SK-N-SH treated with all-trans-retinoic acid at 6 μM for 48 hours (cell line): ENCODE measurements at regions not wholly inside any gene's neighbourhood (a gene's known extent, or its start where the extent isn't known, plus 50 kb on each side); places are given as distances from the start of the nearest gene placed in this dataset.

Experiments
- ATAC-seq: fragments of 200-7000 bp; cut with Tn5 transposase; 3 replicates; pipeline ENCODE4 v1.9.1; 2020; ENCODE audit warnings: mild to moderate bottlenecking, moderate library complexity
- ARNTL ChIP-seq: fragments of 450-650 bp; formaldehyde crosslinking; IDR thresholded peaks from 2 replicates; pipeline ENCODE4 v1.5.0; 2020; ENCODE audit warnings: low read depth, mild to moderate bottlenecking, moderate library complexity, borderline replicate concordance
- CREB5 ChIP-seq: fragments of 250-450 bp; sonication (Bioruptor Pico); IDR thresholded peaks from 2 replicates; pipeline ENCODE4 v1.5.1; 2020; ENCODE audit warnings: low read depth, mild to moderate bottlenecking, moderate library complexity
- CSDC2 ChIP-seq: fragments of 250-450 bp; sonication (Bioruptor Pico); IDR thresholded peaks from 2 replicates; pipeline ENCODE4 v1.5.0; 2020; ENCODE audit warnings: mild to moderate bottlenecking, moderate library complexity
- CSRNP3 ChIP-seq: fragments of 250-450 bp; sonication (Bioruptor Pico); IDR thresholded peaks from 2 replicates; pipeline ENCODE4 v1.5.1; 2021; ENCODE audit warnings: mild to moderate bottlenecking, moderate library complexity
- ESRRG ChIP-seq: fragments of 250-450 bp; sonication (Bioruptor Pico); IDR thresholded peaks from 2 replicates; pipeline ENCODE4 v1.6.1; 2021; ENCODE audit warnings: mild to moderate bottlenecking
- GLIS3 ChIP-seq: fragments of 250-450 bp; sonication (Bioruptor Pico); IDR thresholded peaks from 2 replicates; pipeline ENCODE4 v1.5.0; 2020; ENCODE audit warnings: mild to moderate bottlenecking, moderate library complexity
- ISL1 ChIP-seq: fragments of 250-450 bp; sonication (Bioruptor Pico); IDR thresholded peaks from 2 replicates; pipeline ENCODE4 v2.1.2; 2022; ENCODE audit warnings: mild to moderate bottlenecking, moderate library complexity
- OSR1 ChIP-seq: fragments of 250-450 bp; sonication (Bioruptor Pico); IDR thresholded peaks from 2 replicates; pipeline ENCODE4 v1.8.0; 2022; ENCODE audit warnings: moderate library complexity, mild to moderate bottlenecking, inconsistent platforms
- PATZ1 ChIP-seq: fragments of 250-450 bp; sonication (Bioruptor Pico); IDR thresholded peaks from 2 replicates; pipeline ENCODE4 v1.8.0; 2020; ENCODE audit warnings: mild to moderate bottlenecking, moderate library complexity, borderline replicate concordance
- POU6F1 ChIP-seq: fragments of 250-450 bp; sonication (Bioruptor Pico); IDR thresholded peaks from 2 replicates; pipeline ENCODE4 v1.8.0; 2021; ENCODE audit warnings: low read depth, mild to moderate bottlenecking, moderate library complexity, borderline replicate concordance
- PPARA ChIP-seq: fragments of 250-450 bp; sonication (Bioruptor Pico); IDR thresholded peaks from 2 replicates; pipeline ENCODE4 v1.5.0; 2020; ENCODE audit warnings: mild to moderate bottlenecking, borderline replicate concordance
- SNAI2 ChIP-seq: fragments of 250-450 bp; sonication (Bioruptor Pico); IDR thresholded peaks from 2 replicates; pipeline ENCODE4 v1.5.0; 2020; ENCODE audit warnings: mild to moderate bottlenecking, moderate library complexity
- TCF4 ChIP-seq: fragments of 250-450 bp; sonication (Bioruptor Pico); IDR thresholded peaks from 2 replicates; pipeline ENCODE4 v1.8.0; 2021; ENCODE audit warnings: mild to moderate bottlenecking, moderate library complexity, borderline replicate concordance
- TOX ChIP-seq: fragments of 250-450 bp; sonication (Bioruptor Pico); IDR thresholded peaks from 2 replicates; pipeline ENCODE4 v1.8.0; 2021; ENCODE audit warnings: mild to moderate bottlenecking, moderate library complexity, borderline replicate concordance
- TSHZ2 ChIP-seq: fragments of 250-450 bp; sonication (Bioruptor Pico); IDR thresholded peaks from 2 replicates; pipeline ENCODE4 v1.5.0; 2020; ENCODE audit warnings: mild to moderate bottlenecking, moderate library complexity
- ZC3H10 ChIP-seq: fragments of 250-450 bp; sonication (Bioruptor Pico); IDR thresholded peaks from 2 replicates; pipeline ENCODE4 v1.5.1; 2021; ENCODE audit warnings: mild to moderate bottlenecking, moderate library complexity
- ZFP3 ChIP-seq: fragments of 250-450 bp; sonication (Bioruptor Pico); IDR thresholded peaks from 2 replicates; pipeline ENCODE4 v1.5.0; 2020; ENCODE audit warnings: mild to moderate bottlenecking, moderate library complexity
- ZFP30 ChIP-seq: fragments of 450-650 bp; formaldehyde crosslinking; IDR thresholded peaks from 2 replicates; pipeline ENCODE4 v1.5.0; 2022; ENCODE audit warnings: mild to moderate bottlenecking, moderate library complexity
- ZNF565 ChIP-seq: fragments of 450-650 bp; formaldehyde crosslinking; conservative IDR thresholded peaks from 2 replicates; pipeline ENCODE4 v1.5.0; 2020; ENCODE audit warnings: low read depth, mild to moderate bottlenecking, moderate library complexity
- ZNF70 ChIP-seq: fragments of 450-650 bp; formaldehyde crosslinking; IDR thresholded peaks from 2 replicates; pipeline ENCODE4 v1.5.0; 2020; ENCODE audit warnings: mild to moderate bottlenecking, moderate library complexity

- TF ChIP-seq PPARA (CRISPR knock-in tag) (no peak), ZNF70 (CRISPR knock-in tag) (no peak), TSHZ2 (CRISPR knock-in tag) (no peak), ZNF565 (CRISPR knock-in tag) (no peak), ARNTL (CRISPR knock-in tag) (no peak), ZFP30 (CRISPR knock-in tag) (no peak), POU6F1 (no peak), ZC3H10 (CRISPR knock-in tag) (no peak), TOX (no peak), CSDC2 (CRISPR knock-in tag) (no peak), ISL1 (CRISPR knock-in tag) (no peak), PATZ1 (CRISPR knock-in tag) (no peak), TCF4 (CRISPR knock-in tag) (no peak), OSR1 (CRISPR knock-in tag) (no peak), GLIS3 (CRISPR knock-in tag) (no peak), ZFP3 (no peak), CSRNP3 (CRISPR knock-in tag) (no peak), ESRRG (CRISPR knock-in tag) (no peak), SNAI2 (CRISPR knock-in tag) (no peak)
- no peak for ATAC-seq
Observed at GRCh38 chr21:14711287-14711686, 165.2 kb upstream of the SAMSN1 start.

- TF ChIP-seq OSR1 (CRISPR knock-in tag), result no peak
- TF ChIP-seq ZNF565 (CRISPR knock-in tag), result no peak
- no peak for TF ChIP-seq TCF4 (CRISPR knock-in tag)
- no peak for TF ChIP-seq ISL1 (CRISPR knock-in tag)
- ATAC-seq, result no peak
Observed at GRCh38 chr21:14707511-14708020, 161.5 kb upstream of the SAMSN1 start.

GRCh38 chr21:14706712-14707510 lies 160.8 kb upstream of the SAMSN1 start:
- ATAC-seq, result no peak
- TF ChIP-seq CREB5 (CRISPR knock-in tag) (no peak), SNAI2 (CRISPR knock-in tag) (no peak), CSDC2 (CRISPR knock-in tag) (no peak), TCF4 (CRISPR knock-in tag) (no peak), PPARA (CRISPR knock-in tag) (no peak), ZC3H10 (CRISPR knock-in tag) (no peak), ZNF70 (CRISPR knock-in tag) (no peak), CSRNP3 (CRISPR knock-in tag) (no peak), ARNTL (CRISPR knock-in tag) (no peak), OSR1 (CRISPR knock-in tag) (no peak), ZFP3 (no peak)
